ENCODE measurements at regions not wholly inside any gene's neighbourhood (a gene's known extent, or its start where the extent isn't known, plus 50 kb on each side); places are given as distances from the start of the nearest gene placed in this dataset.

DNA sequence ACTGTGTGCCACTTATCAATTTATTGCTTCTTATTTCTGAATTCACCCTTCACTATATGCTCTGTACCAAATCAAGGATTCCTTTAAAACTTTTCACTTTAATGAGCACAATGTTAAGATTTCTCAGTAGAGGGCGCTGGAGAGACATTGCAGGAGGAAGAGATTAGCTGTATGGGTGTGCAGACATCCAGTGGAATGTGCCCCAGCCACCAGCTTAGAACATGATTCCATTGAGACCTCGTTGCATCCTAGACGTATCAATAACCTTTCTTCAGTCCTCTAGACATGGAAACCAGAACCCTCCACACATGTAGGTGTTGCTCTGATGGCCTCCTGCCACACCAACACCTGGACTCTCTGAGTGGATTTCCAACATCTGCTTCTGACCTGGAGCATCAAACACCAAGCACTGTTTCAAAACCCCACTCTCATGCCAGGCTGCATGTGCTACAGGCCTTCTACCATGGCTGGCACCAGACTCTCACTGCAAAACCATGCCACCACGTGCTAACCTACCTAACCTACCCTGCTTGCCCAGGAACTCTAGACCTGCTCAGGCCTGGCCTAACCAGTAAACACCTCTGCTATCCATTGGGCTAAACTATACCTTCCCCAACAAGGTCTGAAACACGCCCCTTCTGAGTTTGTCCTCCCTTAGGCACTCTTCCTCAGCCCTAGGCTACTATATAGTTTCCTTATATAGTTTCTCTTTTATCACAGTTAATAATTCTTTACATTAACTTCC lies 633.2 kb upstream of the PKDCC start:
- no peak for FAIRE-seq

DNA sequence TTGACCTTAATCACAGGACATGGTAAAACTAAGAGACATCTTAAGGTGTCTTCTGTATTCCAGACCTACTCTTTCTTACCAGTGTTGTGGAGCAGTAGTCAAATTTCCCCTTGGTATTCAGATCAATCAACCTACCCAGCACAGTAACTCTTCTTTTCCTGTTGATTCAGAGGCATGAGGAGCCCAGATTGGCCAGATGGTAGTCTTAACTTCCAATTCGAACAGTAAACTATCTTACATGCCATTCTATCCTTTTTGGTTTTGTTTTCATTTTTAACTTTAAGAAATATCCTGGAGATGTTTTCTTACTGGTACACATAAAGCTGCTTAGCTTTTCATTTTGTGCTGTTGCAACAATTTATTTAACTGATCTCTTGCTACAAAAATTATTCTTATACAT lies 630.3 kb upstream of the PKDCC start:
- no peak for FAIRE-seq

DNA sequence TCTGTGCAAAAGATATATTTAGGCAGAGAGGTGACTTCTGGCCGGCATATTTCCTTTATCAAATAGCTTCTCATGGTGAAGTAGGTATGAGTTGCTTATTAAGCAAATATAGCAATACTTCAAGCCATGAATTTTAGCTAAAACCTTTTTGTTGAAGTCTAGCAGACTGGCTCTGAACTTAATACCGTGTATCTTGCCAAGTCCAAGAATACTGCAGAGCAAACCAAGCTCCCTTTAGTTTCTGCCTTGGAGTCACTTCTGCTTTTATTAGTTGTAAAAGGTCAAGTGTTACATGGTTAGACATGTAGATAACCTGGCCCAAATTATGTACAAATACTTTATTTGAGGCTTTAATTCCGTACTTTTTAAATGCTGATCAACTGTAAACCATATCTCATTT lies 627.6 kb upstream of the PKDCC start:
- no peak for FAIRE-seq

DNA sequence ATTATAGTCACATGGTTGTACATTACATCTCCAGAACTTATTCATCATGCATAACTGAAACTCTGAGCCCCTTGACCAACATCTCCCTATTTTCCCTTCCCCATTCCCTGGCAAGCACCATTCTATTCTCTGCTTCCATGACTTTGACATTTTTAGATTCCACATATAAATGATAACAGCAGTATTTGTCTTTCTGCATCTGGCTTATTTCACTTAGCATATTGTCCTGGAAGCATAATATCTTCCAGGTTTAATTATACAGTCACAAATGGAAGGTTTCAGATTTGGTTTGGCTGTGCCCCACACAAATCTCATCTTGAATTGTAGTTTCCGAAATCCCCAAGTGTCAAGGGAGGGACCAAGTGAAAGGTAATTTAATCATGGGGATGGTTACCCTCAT lies 626.9 kb upstream of the PKDCC start:
- no peak for FAIRE-seq

DNA sequence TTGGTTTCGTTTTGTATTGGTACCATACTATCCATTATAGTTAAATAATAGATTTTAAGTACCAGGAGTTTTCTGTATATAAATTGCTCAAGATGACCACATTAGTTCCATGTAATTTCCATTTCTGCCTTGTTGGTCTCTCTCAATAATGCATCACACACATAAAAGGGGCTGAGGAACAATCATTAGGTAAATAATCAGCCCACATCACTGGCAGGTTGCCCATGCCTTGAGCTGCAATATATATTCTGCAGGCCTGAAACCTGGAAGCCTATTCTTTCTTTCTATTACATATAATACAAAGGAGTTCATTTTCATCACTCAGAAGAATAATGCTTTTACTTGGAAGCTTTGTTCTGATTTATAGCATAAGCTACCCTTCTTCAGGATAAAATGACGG lies 616.1 kb upstream of the PKDCC start:
- FAIRE-seq: no peak

DNA sequence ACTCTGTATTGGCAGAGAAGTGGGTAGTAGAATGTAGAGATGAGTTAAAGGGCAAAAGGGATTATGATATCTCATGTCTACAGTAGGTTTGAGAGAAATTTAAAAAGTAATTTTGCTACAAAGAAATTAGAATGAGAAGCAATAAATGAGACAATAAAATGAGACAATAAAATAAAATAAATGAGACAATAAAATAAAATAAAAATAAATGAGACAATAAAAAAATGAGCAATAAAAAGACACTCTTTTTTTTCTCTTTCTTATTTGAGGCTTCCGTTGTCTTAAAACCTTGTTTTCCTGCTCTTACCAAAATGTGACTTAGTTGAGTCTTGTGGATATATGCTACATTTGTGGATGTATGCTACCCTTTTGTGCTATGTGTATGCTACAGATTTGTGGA lies 615.4 kb upstream of the PKDCC start:
- peak; percentile 72 for FAIRE-seq

DNA sequence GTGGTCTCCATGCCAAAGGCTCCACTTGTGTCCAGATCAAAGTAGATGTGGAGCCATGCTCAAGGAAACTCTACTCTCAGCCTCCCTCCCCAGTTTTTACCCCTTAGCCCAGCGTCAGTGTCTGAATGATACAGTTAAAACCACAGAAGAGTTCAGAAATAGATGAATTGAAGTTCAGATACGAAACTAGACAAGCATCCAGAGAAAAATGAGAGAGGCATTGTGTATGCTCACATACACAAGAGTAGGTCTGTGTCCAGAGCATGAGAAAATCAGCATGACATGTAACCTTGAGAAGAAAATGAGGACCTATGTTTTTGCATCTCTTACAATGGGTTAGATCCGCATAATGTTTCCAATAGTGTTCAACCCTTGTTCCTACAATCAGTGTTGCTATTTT lies 612.8 kb upstream of the PKDCC start:
- FAIRE-seq: no peak

DNA sequence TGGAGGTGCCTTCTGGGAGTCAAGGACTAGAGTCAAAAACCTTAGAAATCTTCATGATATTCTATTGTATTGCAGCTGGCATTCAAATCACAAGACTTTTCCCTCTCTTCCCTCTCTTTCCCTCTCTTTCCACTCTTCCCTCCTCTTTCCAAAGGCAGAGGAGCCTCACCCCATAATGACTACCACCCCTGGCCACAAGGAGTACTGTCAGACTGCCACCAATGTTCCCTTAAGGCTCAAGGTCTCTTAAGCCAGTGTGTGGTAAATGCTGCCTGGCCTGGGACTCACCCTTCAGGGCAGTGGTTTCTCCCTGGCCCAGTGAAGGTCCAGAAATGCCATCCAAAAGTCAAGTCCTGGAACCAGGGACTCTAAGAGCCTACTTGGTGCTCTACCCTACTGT lies 605.9 kb upstream of the PKDCC start:
- FAIRE-seq: no peak

DNA sequence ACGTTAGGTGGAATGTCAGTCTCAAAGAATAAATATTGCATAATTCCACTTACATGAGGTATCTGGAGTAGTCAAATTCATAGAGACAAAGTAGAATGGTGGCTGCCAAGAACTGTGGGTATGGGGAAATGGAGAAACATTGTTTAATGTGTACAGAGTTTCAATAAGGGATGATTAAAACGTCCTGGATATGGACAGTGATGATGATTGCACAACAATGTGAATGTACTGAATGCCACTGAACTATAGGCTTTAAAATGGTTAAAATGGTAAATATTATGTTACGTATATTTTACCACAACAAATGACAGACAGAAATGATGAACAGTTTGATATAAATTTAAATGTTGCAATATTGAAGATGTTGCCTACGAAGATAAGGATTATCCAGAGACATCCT lies 602.0 kb upstream of the PKDCC start:
- FAIRE-seq: no peak

DNA sequence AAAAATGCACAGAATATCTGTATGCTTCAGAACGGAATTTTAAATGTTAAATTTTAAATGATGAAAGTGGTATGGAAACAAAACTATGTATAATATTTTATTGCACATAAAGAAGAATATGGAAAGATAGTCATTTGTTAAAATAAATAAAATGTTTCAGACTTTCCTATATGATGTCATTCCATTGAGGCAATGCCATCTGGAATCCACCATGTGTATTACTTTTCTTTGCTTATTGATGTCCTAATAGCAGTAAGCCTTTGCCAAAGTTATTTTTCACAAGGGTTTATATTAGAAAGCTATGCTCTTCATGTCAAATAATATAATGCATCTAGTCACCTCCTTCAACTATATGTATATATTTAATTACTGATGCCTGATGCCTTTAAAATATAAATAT lies 601.6 kb upstream of the PKDCC start:
- FAIRE-seq: no peak

DNA sequence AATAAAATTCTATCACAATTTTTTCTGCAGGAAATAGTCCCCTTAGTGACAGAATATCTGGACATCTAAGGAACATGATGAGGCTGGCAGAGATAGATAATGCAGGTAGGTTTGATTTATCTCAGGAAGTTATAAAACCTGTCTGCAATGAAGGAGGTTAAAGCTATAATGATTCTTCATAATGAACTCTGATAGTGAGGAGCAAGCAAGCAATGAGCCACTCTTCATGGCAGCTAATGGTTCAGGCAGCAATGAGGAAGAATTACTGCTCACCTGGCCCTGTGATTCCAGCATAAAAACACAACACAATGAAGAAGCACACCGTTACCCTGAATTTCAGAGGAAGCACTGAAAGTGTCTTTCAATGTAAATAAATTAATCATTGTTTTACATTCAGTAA lies 599.6 kb upstream of the PKDCC start:
- FAIRE-seq: no peak

DNA sequence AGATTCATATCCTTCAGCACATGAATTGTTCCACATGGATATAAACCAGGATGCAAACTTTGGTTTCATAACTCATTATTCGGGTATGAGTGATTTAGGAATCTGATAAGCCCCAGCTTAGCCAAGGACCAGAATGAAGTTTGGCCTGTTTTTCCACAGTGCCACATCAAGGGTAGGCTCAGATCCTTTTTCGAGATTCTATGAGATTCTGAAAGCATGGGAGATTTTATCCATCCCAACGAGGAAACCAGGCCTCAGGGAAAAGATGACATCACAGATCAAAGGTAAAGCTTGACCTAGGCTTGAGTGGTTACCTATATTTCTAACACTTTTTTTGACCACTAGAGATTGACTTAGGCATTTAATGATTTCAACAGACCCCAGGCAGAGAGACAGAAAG lies 590.8 kb upstream of the PKDCC start:
- no peak for FAIRE-seq

DNA sequence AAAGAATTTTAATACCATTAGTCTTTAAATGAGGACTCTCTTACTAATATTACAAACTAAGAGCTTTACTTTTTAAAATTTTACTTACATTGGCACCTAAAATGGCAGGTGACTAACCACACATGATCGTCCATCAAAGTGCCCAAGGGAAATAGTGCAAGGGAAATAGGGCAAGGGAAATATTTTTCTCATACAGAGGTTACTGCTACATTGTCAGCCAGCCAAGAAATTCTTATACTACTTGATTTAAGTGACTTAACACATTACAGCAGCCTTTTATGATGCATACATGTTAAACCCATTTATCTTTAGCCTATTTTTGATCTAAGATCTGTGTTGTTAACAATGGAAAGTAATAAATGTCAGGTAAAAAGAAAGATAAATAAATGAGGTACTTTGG lies 587.2 kb upstream of the PKDCC start:
- FAIRE-seq: no peak

DNA sequence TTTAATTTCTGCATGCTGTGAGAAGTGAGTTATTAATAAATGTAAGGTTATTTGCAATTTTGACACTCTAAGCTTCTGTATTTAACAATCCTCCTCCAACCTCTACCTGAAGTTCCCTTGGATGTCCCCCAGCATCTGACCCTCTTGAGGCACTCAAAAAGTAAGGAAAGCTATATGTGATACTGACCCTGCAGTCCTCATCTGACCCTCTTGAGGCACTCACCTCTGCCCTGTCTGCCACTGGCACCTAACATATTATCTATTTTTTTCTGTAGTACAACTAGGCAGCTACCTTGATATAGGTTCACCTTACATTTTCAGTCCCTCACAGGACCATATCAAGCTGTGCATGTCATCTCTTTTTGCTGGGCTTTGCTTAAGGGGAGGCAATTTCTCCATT lies 583.4 kb upstream of the PKDCC start:
- no peak for FAIRE-seq

DNA sequence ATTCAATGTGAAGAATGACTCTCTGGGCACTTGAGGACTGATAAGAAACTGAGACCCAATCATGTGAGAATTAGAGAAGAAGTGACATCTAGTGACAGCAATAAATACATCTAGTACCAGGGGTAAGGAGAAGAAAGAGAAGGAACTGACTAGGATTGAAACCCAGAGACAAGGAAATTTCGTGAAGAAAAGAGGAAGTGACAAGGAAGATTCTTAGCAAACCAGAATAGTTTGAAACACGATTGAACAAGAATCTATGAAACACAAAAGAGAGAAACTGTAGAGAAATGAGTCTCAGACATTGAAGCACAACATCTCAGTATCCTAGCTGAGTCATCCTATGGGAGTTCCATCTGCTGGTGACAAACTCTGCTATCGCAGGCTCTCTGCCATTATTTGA lies 571.9 kb upstream of the PKDCC start:
- no peak for FAIRE-seq

DNA sequence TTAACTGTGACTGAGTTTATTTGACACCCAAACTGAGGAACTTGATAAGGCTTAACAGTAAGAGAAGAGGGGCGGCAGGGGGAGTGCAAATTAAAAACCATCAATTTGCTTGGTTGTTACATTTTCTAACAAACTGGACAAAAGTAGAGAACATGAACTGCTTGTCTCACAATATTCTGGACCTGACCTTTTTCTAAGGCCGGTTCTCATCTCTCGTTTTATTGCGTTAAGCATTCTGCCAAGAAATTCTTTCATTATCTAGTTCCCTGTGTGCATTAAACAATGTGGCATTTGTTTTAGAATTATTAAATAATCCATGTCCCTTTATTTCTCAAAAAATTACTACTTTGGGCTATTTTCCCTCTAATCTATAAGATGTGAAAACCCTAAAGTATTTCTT lies 565.2 kb upstream of the PKDCC start:
- FAIRE-seq: no peak

DNA sequence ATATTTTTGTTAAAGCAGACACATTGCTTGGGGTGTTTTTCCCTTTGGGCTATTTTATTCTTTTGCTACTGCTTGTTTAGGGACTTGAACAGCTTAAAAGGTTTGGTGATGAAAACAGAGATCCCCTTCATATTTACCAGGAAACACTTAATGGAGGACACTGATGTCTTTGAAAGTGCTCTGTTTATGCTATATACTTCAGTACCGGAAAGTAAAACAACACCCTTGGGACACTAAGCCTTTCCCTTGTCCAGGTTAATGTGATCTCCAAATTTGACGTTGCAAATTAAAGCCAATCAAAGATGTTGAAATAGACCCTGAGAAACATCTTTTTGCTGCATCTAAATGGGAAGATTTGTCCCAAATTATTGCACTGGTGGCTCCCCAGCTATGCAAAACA lies 564.6 kb upstream of the PKDCC start:
- no peak for FAIRE-seq

DNA sequence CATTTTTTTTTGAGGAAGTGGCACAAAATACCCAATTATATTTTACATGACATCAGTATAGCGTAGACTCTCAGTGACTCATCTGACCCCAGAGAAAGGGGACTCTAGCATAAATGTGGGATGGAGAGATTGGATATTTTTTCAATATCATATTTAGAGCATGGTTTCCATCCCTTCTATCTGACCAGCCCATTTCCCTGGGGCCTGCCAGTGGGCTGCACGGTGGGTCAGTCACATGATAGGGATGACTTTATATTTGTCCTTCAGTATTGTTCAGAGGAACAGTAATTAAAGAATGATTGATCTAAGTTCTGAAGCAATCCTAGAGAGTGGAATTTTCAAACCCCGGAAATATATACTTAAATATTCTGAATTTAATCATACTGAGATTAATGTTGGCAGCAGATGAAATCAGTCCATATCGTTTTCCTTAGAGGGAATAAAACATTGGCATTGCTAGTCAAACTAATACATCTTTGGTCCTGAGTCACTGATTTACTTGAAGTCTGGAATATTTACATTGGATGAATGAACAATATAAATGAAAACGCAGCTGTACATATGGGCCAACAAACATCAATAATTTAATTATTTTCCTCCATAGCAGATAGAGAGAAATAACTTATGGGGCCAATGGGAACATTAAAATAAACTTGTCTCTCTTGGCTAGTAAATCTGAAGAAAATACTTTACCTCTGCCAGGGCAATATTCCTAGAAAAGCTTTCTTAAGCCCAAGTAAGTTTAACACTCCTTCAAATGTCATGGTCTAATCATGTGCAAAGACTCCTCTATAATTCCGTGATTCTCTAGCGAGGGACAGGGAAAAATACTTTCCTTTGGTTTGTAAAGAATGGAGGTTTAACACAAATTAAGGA lies 563.6 kb upstream of the PKDCC start:
- no peak for FAIRE-seq

DNA sequence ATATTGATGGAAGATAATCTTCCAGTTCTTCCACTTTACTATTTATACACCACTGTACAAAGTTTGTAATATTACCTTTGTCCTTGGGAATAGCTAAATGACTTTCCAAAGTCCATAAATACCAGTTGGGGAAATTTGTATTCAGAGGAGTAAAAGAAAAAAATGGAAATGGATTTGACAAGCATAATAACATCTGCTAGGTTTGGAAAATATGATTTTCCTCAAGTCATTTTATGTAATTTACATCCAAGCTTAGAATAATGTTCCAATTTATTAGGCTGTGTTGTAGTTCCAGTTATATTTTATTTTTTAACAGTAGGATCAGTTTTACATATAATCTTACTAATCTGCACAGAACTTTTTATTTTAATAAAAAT lies 563.0 kb upstream of the PKDCC start:
- no peak for FAIRE-seq

DNA sequence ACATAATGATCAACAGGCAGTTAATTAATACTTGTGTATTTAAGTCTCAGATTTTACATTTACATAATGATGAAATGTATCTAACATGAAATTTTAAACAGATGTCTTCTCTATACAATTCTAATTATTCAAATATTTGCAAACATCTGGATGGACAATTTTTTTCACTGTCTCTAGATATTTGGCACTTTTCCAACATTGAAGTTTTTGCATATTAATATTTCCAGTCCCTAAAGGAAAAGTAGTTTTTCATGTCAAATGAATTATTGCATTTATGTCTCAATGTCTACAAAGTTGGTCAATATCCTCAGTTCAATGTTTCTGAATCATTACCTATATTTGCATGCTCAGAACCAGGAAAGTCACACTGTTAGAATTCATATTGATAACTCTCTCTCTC lies 560.9 kb upstream of the PKDCC start:
- no peak for FAIRE-seq

DNA sequence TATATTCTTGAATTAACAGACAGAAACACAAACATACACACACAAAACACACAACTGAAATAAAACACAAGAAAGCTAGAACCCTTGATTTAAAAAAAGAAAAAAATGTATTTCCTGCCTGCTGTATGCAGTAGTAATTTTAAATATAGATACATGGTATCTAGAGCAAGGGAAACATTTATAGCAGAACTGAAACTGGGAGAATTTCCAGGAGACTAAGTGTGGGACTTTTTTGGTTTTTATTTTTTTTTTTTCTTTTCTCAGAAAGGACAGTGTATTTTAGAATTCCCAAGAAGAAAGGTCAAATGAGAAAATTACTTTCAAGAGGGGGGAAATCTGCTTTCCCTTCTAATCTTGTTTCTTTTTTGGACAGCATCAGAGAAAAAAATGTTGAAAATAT lies 558.9 kb upstream of the PKDCC start:
- no peak for FAIRE-seq

DNA sequence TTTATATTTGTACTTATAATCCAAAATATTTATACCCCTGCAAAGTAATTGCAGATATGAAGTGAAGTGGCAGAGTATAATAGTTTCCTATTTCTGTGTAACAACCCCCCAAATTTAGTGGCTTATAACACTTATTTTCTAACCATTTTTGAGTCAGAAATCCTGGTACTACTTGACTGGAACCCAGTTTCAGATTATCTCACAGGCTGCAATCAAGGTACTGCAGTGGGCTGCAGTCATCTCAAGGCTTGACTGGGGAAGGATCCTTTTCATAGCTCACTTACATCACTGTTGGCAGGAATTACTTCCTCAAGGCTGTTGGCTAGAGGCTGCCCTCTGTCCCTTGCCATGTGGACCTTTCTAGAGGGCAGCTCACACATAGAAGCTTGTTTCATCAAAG lies 558.2 kb upstream of the PKDCC start:
- FAIRE-seq: no peak

DNA sequence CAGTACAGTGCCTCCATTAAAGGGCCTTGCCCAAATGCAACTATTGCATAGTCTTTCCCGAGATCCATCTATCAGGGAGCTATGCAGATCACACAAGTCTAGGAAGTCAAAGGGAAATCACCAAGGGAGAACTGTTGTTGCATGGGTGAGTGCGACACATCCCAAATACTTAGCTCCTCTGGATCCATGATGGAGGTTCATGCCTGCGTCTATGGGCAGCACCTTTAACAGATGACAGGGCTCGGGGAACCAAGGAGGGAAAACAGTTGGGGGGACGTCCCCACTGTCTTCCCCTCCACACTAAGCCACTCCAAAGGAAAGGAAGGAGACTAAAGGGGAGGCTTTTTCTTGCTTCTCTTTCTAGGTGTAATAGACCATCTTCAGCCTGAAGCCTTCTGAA lies 552.8 kb upstream of the PKDCC start:
- no peak for FAIRE-seq

DNA sequence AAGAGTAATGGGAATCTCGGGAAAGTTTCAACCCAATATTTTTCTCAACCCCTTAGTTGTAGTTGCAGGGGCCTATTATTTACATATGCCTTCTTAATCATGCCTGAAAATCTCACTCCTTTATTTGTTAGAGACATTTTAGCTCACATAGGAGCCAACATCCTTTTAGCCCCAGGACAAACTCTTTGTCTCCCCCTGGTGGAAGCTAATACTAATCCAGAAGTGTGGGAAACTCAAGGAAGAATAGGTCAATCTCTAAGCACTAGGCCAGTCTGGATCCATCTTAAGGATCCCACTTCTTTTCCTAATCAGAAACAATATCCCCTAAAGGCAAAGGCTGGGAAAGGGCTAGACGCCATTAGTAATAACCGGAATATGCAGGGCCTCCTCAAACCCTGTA lies 550.9 kb upstream of the PKDCC start:
- no peak for FAIRE-seq

DNA sequence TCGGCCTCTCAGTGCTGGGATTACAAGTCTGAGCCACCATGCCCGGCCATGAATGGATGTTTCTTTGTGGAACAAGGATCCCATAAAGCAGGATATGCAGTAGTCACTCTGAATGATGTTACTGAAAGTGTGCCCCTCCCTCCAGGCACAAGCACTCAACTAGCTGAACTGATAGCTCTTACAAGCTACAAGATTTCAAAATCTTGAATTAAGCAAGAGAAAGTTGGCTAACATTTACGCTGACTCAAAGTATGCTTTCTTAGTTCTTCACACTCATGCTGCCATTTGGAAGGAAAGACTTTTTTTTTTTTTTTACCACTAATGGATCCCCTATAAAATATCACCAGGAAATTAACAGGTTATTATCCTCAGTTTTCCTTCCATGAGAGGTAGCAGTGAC lies 549.0 kb upstream of the PKDCC start:
- FAIRE-seq: no peak
